UCSD-AML1 (cell line): ENCODE measurements at regions not wholly inside any gene's neighbourhood (a gene's known extent, or its start where the extent isn't known, plus 50 kb on each side); places are given as distances from the start of the nearest gene placed in this dataset.
"Not testable (repeated sequence)": the region's sequence is repeated elsewhere in the genome, so short reads cannot be mapped to it uniquely, and the experiment has no call there.

Experiments used
- DNase-seq: peaks from one replicate; lab custom pipeline; 2025; ENCODE audit not compliant: unreplicated experiment; lab: John Stamatoyannopoulos, UW

DNA sequence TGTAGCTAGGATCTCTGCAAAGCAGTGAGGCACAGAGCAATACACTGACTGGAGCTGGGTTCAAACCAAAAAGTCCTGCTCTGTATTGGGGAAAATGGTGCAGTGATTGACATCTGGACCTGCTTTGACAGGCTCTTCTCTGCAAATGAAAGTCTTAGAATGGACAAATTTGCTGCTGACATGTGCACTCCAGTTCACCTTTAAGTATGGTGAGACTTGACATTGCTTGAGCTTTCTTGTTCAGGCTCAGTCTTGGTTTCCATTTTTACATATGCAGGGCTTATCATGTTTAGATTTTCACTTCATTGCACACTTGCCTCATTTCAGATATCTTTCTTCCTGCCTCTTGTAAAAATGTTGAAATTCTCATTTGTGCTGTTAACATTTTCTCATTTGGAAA is 1655.0 kb downstream of the MRPL39 start:
- DNase-seq: no peak

DNA sequence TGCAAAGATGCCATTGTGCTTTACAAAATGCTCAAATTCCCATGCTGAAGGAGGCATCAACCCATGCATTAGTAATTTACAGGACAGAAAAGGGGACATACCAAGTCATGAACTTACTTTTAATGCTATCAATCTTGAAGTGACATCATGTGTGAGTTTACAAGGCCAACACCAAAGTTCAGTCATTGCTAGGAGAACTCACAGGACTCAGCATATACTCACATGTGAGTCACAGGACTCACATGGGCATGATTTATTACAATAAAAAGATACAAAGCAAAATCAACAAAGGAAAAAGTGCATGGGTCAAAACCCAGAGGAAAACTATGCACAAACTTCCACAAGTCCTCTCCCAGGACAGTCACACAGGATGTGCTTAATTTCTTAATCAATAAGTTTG is 1656.0 kb downstream of the MRPL39 start:
- no peak for DNase-seq

DNA sequence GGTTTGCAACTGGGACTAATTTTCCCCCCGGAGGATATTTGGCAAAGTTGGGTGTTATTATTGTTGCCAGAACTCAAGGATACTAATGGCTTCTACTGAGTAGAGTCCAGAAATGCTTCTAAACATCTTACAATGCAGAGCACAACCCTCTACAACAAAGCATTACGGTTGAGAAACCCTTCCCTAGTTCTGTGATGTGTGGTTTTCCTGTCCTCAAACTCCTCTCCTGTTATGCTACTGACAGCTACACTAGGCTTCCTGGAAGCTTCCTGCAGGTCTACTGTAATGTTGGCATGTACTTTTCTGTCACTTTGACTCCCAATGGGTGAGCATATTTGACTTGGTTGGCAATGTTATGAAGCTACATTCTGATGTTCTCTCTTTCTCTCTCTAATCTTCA is 1656.9 kb downstream of the MRPL39 start:
- DNase-seq: peak; percentile 7

DNA sequence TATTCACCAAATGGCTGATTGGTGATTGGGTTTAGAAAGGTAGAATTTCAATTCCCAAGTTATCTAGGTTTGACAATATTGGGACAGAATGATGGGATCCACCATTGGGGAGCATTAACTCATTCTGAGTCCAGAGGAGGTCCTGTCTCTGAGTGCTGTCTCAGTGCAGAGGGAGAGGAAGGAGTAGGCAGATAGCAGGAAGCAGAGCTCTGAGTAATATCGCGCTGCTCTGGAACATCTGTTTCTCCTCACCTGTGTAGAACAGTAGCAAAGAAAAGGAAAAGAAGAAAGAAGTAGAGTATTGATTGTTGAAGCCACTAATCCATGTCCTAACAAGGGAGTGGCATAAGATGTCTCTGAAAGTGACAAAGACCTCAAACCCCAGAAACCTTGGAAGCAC is 1657.8 kb downstream of the MRPL39 start:
- DNase-seq: no peak

DNA sequence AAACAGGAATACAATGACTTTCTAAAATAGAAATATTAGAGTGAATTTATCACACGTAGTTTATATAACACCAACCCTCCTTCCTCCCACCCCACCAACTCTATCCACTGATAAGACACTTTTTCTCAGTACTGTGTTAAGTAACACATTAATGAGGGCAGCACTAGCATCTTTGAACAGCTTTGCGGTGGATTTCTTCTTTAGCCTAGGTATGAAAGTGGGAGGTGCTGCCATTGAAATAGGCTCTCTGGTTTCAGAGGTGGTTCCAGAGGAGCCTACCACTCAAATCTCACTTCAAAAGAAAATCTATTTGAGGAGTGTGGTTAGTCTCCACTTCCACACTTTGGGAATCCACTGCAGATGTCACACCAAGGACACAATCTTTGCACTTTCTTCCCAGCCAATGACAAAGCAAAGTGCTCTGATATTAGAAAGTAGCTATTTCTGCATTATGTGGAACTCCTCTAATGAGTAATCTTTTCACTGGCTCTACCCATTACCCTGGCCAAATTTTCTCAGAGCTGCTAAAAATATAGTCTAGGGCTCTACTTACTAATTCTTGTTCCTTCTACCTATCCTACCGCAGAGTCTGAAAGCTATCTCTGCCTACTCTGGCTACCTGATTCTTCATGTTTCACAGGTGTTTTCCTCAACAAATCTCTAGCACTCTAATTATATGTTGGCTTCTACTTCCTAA is 1667.8 kb downstream of the MRPL39 start:
- no peak for DNase-seq

DNA sequence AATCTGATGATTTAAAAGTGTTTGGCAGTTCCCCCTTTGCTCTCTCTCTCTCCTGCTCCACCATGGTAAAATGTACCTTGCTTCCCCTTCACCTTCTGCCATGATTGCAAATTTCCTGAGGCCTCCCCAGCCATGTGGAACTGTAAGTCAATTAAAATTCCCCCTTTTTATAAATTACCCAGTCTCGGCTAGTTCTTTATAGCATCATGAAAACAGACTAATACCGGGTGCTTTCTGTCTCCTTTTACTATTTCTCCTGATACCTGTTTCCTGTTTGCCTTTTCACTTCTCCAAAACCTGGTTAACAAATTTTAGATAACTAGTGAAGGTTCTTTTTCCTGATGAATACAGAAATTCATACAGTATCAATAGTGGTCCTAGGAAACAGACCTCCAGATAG is 1670.3 kb downstream of the MRPL39 start:
- DNase-seq: no peak

DNA sequence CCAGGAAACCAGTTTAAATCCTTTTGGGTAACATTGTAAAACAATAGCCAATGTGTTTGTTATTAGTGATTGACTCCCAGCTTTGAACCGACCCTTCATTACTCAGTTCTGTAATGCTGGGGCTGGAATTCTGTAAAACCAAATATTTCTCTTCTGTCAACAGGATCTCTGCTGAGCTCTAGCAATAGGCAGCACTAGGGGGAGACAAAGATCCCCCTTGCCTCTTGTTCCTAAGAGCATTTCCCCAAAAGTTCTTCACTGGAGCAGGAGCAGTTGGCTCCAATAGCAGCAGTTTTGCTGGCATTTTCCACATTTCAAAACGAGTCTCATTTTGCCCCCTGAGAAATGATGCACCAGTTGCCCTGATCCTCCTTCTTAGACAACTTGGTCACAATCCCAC is 1671.1 kb downstream of the MRPL39 start:
- DNase-seq: peak; percentile 14

DNA sequence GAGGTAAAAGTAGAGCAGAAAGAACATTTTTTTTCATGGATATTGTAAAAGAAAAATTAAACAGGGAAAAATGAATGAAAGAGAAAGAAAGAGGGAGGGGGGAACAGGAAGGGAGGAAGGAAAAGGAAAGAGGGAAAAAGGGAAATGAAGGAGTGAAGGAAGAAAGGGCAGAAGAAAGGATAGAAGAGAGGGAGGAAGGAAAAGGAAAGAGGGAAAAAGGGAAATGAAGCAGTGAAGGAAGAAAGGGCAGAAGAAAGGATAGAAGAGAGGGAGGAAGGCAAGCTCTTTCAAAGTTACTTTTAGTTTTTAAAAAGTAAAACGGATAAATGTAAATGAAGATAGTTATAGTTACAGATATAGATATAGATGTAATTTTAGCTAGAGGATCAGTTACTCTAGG is 1676.7 kb downstream of the MRPL39 start:
- no peak for DNase-seq

DNA sequence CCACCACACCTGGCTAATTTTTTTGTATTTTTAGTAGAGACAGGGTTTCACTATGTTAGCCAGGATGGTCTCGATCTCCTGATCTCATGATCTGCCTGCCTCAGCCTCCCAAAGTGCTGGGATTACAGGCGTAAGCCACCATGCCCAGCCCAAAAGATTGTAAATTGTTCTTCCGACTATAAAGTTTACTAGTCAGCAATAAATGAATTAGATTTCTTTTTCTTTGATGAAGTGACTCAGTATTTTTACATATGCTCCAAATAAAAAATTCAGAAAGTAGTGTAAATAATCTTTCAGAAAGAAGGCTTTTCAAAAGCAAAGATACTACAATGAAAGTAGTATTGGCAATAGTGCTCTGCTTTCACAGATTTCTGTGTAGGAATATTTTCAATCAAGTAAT is 1680.9 kb downstream of the MRPL39 start:
- DNase-seq: not testable (repeated sequence)

DNA sequence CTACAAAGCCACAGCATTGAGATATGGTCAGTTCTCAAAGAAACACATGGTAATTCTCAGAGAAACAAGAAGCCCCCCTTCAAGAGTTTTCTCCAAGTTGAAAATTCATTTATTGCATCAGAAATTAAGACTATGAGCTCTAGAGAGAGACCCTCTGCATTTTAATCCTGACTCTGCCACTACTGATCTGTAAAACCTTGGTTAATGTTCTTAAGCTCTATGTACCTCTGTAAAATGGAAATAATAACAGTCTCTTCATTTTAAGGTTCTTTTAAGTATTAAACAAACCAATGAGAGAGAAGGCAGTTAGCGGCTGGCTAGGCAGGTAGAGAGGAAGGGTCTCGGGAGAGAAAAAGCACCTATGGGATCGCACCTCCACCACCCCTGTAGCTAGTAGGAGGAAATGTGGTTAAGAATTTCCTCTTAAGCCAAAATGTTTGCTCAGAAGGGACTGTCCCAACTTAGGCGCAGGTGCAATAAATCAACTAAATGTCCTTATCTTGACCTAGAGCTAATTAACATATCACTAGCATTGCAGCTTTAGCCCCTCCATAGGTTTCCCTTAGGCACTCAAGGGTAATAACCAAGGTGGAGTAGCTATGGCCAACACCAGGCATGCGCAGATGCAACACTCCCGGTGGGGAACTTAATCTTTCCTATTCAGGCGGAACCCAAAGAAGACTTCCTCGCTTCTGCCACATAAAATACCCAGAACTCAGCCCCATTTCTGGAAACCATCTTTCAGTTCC is 1685.4 kb downstream of the MRPL39 start:
- peak; percentile 18 for DNase-seq

DNA sequence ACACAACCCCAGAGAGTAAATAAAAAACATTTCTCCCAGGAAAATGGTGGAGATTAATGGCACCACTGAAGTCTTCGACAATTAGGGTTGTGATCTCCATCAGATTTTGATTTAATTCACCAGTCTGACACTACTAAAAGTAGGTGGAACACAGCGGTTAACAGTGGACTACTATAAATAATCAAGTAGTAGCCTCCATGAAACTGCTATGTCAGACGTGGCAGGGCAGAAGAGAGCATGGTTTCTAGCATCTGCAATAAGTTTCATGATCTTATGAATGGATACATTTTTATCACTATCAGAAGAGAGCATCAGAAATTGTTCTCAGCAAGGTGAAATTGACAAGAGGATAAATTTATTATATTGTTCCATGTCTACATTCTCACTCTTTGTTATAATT is 1706.6 kb downstream of the MRPL39 start:
- no peak for DNase-seq

DNA sequence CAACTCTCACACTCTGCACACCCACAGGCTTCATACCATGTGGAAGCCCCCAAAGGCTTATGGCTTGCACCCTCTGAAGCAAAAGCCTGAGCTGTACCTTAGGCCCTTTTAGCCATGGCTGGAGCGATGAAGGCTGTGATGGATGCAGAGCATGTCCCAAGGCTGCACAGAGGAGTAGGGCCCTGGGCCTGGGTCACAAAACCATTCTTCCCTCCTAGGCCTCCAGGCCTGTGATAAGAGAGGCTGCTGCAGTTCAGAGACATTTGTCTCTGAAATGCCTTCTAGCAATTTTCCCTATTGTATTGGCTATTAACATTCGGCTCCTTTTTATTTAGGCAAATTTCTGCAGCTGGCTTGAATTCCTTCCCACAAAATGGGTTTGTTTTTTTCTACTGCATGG is 1707.7 kb downstream of the MRPL39 start:
- DNase-seq: no peak

DNA sequence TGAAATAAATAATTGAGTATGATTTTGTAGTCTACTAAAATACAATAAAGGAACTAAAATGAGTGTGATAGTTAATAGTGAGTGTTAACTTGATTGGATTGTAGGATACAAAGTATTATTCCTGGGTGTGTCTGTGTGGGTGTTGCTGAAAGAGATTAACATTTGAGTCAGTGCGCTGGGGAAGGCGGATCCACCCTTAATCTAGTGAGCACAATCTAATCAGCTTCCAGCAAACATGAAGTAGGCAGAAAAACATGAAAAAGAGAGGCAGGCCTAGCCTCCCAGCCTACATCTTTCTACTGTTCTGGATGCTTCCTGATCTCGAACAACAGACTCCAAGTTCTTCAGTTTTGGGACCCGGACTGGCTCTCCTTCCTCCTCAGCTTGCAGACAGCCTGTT is 1716.6 kb downstream of the MRPL39 start:
- no peak for DNase-seq

DNA sequence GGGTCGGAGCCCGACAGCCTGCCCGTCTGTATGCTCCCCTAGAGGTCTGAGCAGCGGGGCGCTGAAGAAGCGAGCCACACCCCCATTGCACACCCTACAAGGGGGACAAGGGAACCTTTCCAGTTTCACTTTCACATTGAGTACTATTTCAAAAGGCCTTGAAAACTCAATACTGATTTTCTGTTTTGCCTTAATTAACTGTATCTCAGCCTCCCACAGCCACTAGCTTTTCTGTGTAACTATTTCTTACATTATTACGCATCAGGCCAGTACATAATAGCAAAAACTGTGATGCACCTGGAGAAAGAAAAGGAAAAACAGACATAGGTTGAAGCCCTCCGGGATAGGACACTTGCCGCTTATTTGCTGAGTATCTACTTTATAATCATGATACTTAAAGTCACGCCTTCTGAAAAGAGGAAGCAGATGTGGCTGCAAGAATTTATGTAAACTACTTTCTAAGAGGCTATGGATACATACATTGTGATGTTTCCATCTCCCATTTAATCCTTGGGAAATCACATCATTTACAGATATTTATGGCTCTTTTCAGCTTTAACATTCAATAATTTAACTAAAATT is 1719.5 kb downstream of the MRPL39 start:
- no peak for DNase-seq

DNA sequence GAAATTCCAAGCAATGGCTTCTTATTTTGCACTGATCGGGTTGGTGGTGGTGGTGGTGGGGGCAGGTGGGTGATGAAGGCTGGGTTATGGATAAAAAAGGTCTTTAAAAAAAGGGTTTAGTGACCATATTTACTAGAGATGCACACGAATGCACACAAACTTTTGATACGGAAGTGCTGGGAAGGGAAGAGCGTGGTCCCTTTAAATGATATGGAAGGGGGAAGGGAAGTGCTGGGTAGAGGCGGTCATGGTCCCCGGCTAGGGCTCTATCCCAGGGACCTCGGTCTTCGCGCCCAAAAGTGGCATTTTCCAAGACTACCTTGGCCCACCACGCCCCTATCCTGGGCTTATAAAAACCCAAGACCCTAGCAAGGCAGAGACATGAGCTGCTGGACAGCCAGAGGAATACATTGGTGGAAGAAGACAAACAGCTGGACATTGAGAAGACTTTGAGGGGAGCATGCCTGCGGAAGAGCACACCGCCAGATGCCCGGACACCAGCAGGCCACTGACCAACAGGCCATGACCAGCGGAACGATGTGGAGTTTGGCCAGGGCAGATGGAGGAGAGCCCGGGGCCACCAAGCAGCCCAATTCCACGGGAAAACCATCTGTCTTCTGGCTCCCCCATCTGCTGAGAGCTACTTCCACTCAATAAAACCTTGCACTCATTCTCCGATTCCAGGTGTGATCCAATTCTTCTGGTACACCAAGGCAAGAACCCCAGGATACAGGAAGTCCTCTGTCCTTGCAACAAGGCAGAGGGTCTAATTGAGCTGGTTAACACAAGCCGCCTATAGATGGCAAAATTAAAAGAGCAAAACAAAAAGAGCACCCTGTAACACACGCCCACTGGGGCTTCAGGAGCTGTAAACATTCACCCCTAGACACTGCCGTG is 1720.2 kb downstream of the MRPL39 start:
- no peak for DNase-seq

DNA sequence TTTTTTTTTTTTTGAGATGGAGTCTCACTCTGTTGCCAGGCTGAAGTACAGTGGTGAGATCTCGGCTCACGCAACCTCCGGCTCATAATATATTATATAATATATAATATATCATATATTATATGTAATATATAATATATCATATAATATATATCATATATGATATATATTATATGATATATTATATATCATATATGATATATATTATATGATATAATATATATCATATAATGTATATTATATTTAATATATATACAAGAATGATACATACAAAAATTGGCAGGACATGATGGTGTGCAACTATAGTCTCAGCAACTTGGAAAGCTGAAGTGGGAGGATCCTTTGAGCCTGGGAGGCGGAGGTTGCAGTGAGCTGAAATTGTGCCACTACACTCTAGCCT is 1725.5 kb downstream of the MRPL39 start:
- DNase-seq: no peak

DNA sequence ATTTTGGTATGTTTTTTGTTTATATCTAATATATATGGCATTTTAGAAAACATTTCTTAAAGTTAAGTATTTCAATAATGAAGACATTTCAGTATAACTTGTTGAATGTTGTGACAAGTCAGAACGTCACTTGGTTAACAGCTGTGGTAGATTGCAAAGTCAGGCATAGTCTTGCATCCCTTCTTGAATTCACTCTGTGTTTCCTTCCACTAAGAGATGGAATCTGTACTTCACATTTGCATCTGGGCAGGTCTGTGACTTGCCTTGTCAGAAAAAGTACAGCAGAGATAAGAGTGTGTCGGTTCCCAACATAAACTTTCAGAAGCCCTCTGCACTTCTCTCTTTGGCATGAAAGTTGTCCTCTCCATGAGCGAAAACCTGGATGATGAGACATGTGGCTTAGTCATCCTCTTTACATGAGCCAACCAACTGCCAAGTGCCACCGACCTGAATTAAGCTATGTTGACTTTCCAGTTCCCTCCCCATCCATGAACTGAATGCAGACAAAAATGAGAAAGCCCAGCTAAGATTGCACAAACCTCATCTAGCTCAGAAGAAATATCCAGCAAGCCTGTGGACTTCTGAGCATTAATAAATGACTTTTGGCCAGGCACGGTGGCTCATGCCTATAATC is 1730.2 kb downstream of the MRPL39 start:
- DNase-seq: no peak

DNA sequence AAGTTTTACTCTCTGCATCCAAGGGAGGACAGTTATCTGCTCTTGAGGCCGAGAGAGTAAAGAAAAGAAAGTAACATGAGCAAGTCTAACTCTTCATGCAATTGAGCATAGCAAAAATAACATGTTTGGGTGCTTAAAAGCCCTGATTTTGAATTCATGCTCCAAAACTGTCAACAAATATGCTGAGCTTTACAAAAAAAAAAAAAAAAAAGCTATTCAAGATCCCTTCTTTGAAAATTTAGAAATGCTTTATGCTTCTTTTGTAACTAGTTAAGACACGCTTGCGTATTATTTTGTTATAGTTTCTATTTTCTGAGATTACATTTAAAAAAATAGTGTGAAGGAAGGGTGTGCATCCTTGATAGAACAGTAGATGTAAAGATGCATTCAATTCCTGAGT is 1733.0 kb downstream of the MRPL39 start:
- no peak for DNase-seq

DNA sequence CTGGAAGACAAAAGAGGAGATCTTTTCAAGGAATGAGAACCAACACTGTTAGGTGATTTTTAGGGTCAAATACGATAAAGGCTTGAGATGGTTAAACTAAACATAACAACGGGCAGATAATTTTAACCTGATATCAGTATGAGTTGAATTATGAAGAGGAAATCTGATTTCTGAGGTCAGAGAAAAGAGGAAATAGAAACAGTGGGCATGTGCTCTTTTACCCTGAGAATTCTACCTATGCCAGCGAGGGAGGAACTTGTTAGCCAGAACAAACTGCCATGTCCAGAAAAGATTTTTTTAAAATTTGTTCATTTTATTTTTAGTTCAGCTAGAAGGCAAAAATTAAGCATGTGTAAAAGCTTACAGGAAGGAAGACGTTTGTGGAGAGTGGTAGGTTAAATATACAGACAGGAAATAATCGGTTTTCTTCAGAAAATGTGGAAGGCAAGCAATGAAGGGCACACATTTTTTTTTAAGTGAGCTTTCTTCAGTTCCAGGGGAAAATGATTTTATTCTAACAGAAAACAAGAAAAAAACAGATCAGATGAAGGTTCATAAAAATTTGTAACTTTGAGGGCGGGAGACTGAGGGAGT is 1745.3 kb downstream of the MRPL39 start:
- DNase-seq: no peak

DNA sequence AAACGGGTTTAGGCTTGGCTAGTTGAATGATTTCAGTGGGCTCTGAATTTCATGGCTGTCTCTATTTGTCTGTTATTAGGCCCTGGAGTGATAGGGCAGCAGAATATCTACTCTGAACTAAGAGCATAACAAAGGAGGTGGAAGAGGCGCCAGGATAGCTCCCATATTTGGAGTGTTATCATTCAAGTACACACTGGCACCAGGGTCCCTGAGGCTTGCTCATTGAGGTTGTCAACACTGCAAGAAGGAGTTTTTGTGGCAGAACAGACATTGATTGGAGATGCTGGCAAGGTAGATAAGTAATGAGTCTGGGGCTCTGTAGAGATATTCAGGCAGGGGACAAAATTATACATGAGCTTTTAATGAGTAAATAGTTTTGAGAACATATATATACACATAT is 1748.4 kb downstream of the MRPL39 start:
- DNase-seq: no peak
